ENCODE measurements at regions not wholly inside any gene's neighbourhood (a gene's known extent, or its start where the extent isn't known, plus 50 kb on each side); places are given as distances from the start of the nearest gene placed in this dataset.

- TF ChIP-seq, protein P1, sequence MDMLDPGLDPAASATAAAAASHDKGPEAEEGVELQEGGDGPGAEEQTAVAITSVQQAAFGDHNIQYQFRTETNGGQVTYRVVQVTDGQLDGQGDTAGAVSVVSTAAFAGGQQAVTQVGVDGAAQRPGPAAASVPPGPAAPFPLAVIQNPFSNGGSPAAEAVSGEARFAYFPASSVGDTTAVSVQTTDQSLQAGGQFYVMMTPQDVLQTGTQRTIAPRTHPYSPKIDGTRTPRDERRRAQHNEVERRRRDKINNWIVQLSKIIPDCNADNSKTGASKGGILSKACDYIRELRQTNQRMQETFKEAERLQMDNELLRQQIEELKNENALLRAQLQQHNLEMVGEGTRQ (IDR thresholded peaks at IDR 0.05; ENCODE audit: borderline replicate concordance, low read depth, low read length), result no peak
- TF ChIP-seq SMC3 (IDR thresholded peaks at IDR 0.05; ENCODE audit: borderline replicate concordance, low read length) (no peak), YY1 (IDR thresholded peaks at IDR 0.05; ENCODE audit: low read depth, low read length) (peak; percentile 93), NRF1 (conservative IDR thresholded peaks at IDR 0.05; ENCODE audit: low read depth, low read length) (no peak), MTA3 (IDR thresholded peaks at IDR 0.05; ENCODE audit: borderline replicate concordance, low read length) (peak; percentile 30; the same call in 1 of the 2 replicates), PML (IDR thresholded peaks at IDR 0.05; ENCODE audit: low read length) (no peak), POLR2AphosphoS5 (IDR thresholded peaks at IDR 0.05; ENCODE audit: low read length) (no peak), JUND (IDR thresholded peaks at IDR 0.05; ENCODE audit: low read depth, low read length) (no peak), FOXM1 (IDR thresholded peaks at IDR 0.05; ENCODE audit: low read depth, low read length) (no peak), GATAD2B (conservative IDR thresholded peaks at IDR 0.05; ENCODE audit: low read depth) (0 out of 2 replicates have a peak, but pooled peaks have one; percentile 33), LARP7 (IDR thresholded peaks at IDR 0.05) (no peak), SIX5 (IDR thresholded peaks at IDR 0.05; ENCODE audit: low read depth, low read length, severe bottlenecking) (no peak), SP1 (IDR thresholded peaks at IDR 0.05; ENCODE audit: low read depth, low read length) (no peak), POLR2AphosphoS2 (IDR thresholded peaks at IDR 0.05; ENCODE audit: low read depth, low read length) (no peak), IRF5 (IDR thresholded peaks at IDR 0.05; ENCODE audit: borderline replicate concordance) (no peak), IRF4 (IDR thresholded peaks at IDR 0.05; ENCODE audit: low read depth, low read length) (peak; percentile 65; the same call in 1 of the 2 replicates), HSF1 (IDR thresholded peaks at IDR 0.05; ENCODE audit: low read depth, low read length) (no peak), PAX5 (IDR thresholded peaks at IDR 0.05; ENCODE audit: borderline replicate concordance, low read depth, low read length) (peak; percentile 14; the same call in 1 of the 2 replicates), ETV6 (conservative IDR thresholded peaks at IDR 0.05 in 1 of 2, IDR thresholded peaks at IDR 0.05 in 1 of 2; ENCODE audit: borderline replicate concordance in 1 of 2, low read depth in 1 of 2) (peak in 1 of 2 experiments; percentile 36; a peak in 1 of 4 replicates), CREB1 (IDR thresholded peaks at IDR 0.05; ENCODE audit: low read depth) (no peak), BRCA1 (IDR thresholded peaks at IDR 0.05; ENCODE audit: low read depth, low read length) (no peak), TCF7 (IDR thresholded peaks at IDR 0.05; ENCODE audit: borderline replicate concordance) (no peak)
- TF ChIP-seq, protein P2, sequence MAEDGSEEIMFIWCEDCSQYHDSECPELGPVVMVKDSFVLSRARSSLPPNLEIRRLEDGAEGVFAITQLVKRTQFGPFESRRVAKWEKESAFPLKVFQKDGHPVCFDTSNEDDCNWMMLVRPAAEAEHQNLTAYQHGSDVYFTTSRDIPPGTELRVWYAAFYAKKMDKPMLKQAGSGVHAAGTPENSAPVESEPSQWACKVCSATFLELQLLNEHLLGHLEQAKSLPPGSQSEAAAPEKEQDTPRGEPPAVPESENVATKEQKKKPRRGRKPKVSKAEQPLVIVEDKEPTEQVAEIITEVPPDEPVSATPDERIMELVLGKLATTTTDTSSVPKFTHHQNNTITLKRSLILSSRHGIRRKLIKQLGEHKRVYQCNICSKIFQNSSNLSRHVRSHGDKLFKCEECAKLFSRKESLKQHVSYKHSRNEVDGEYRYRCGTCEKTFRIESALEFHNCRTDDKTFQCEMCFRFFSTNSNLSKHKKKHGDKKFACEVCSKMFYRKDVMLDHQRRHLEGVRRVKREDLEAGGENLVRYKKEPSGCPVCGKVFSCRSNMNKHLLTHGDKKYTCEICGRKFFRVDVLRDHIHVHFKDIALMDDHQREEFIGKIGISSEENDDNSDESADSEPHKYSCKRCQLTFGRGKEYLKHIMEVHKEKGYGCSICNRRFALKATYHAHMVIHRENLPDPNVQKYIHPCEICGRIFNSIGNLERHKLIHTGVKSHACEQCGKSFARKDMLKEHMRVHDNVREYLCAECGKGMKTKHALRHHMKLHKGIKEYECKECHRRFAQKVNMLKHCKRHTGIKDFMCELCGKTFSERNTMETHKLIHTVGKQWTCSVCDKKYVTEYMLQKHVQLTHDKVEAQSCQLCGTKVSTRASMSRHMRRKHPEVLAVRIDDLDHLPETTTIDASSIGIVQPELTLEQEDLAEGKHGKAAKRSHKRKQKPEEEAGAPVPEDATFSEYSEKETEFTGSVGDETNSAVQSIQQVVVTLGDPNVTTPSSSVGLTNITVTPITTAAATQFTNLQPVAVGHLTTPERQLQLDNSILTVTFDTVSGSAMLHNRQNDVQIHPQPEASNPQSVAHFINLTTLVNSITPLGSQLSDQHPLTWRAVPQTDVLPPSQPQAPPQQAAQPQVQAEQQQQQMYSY (CRISPR knock-in tag; IDR thresholded peaks at IDR 0.05), result no peak
These were observed 268.2 kb upstream of the PLEKHG7 start (continued) for GRCh38 chr12:92434607-92435025.

All from GM12878 (cell line).